Esophagus (tissue), 2 donors: ENCODE measurements at regions not wholly inside any gene's neighbourhood (a gene's known extent, or its start where the extent isn't known, plus 50 kb on each side); places are given as distances from the start of the nearest gene placed in this dataset.

Experiments
- H3K27ac ChIP-seq, 2 donors: one replicate each; pipeline ENCODE4 v1.5.1; 2013; ENCODE audit warnings: low read depth in 2 of 2, mild to moderate bottlenecking in 2 of 2, inconsistent platforms in 1 of 2, low read length in 1 of 2, moderate library complexity in 1 of 2
- H3K27me3 ChIP-seq, 2 donors: one replicate each; pipeline ENCODE4 v1.6.1; 2013; ENCODE audit warnings: low read length in 2 of 2, control low read depth in 1 of 2, mild to moderate bottlenecking in 1 of 2; ENCODE audit not compliant: insufficient read depth in 2 of 2, control insufficient read depth in 1 of 2
- H3K36me3 ChIP-seq, 2 donors: one replicate each; pipeline ENCODE4 v1.6.1; 2013; ENCODE audit warnings: low read length in 1 of 2; ENCODE audit not compliant: control insufficient read depth in 2 of 2, insufficient read depth in 2 of 2
- H3K4me1 ChIP-seq, 2 donors: one replicate each; pipeline ENCODE4 v1.6.1; 2013; ENCODE audit warnings: low read length in 1 of 2; ENCODE audit not compliant: control insufficient read depth in 2 of 2, insufficient read depth in 2 of 2
- H3K4me3 ChIP-seq, 2 donors: one replicate each; pipeline ENCODE4 v1.5.1; 2013; ENCODE audit warnings: low read length in 2 of 2, mild to moderate bottlenecking in 2 of 2, low read depth in 1 of 2, moderate library complexity in 1 of 2
- H3K9me3 ChIP-seq, 2 donors: one replicate each; pipeline ENCODE4 v1.6.1; 2013; ENCODE audit warnings: mild to moderate bottlenecking in 2 of 2, low read depth in 1 of 2, low read length in 1 of 2, moderate library complexity in 1 of 2; ENCODE audit not compliant: control insufficient read depth in 2 of 2, insufficient read depth in 1 of 2
- WGBS, 2 donors: extraction: QIAGEN DNeasy Blood & Tissue Kit; methylation state at CpG; one replicate each; pipeline ENCODE4 v1.1.7; 2013; 5-methylcytosine and 5-hydroxymethylcytosine counted together
- donor health status: healthy with polysubstance abuse.
- donor health status: Bipolar disorder and iron deficiency.

GRCh38 chr3:150242220-150242936, 165.7 kb upstream of the TSC22D2 start:
- Histone ChIP-seq H3K4me3 (no peak overlapping the region), H3K9me3 (no peaks in the 10 kb centered on the region), H3K4me1 (peaks cover 0 to 9% of the 10 kb centered on the region in 2 donors), H3K27ac (no peak overlapping the region), H3K27me3 (no peaks in the 10 kb centered on the region), H3K36me3 (no peaks in the 10 kb centered on the region)
- 88% methylated on average over 3 of the region's 3 CpGs for WGBS, 2 donors

DNA sequence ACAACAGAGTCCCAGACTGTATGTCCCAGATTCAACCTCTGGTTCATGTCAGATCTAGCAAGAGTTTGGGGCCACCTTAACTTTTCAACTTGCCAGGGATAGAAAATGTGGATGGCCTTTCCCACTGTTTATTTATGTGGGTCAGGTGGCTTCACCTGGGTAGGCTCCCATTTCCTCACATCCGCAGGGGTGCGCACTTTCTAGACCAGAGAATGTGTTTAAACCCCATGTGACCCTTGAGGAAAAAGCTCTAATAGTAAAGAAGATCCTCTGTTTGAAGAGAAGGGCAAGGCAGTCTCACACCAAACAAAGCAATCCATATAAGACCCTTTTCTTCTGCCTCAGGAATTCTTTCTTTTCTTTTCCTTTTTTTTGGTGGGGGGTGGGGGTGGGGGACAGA, 167.2 kb upstream of the TSC22D2 start:
- 83 to 93% methylated on average over 2 of the region's 2 CpGs for WGBS, 2 donors
- H3K27me3 ChIP-seq: no peaks in the 10 kb centered on the region
- H3K4me3 ChIP-seq: no peak overlapping the region
- H3K9me3 ChIP-seq: no peaks in the 10 kb centered on the region
- H3K27ac ChIP-seq: no peak overlapping the region
- peaks cover 0 to 10% of the 10 kb centered on the region in 2 donors for H3K4me1 ChIP-seq
- H3K36me3 ChIP-seq: no peaks in the 10 kb centered on the region

- H3K27ac ChIP-seq: no peak overlapping the region
- WGBS, 2 donors: 21 to 47% methylated on average over 1 of the region's 1 CpG
- no peaks in the 10 kb centered on the region for H3K27me3 ChIP-seq
- no peaks in the 10 kb centered on the region for H3K9me3 ChIP-seq
- H3K4me1 ChIP-seq: peaks cover 0 to 10% of the 10 kb centered on the region in 2 donors
- H3K4me3 ChIP-seq: no peak overlapping the region
- no peaks in the 10 kb centered on the region for H3K36me3 ChIP-seq
These were observed 168.3 kb upstream of the TSC22D2 start for GRCh38 chr3:150239766-150240165.

DNA sequence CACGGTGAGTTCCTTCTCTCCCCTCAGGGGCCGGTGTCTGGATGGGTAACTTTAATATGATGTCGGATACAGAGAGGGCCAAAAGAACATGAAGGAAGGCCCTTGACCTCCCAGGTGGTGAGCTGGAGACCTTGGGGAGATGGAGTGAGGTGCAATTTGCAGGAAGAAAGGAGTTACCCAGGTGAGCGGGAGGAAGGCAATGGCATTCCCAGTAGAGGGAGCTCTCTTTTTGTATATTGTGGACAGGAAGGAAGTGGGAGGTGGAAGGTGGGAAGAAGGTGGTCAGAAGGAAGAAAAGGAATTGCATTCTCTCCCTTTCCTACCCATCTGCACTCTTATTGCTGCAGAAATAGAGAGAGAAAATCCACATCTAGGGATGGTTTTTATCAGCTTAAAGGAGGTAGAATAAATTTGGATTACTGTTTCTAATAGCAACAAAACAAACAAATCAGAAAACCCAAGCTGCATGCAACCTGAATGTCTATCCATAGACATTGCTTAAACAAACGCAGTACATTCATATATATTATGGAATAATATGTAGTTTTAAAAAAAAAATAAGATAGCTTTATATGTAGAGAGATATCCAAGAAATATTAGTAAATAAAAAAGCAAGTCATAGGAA, 169.0 kb upstream of the TSC22D2 start:
- 52% methylated on average over 5 of the region's 5 CpGs for WGBS, 2 donors
- H3K27me3 ChIP-seq: no peaks in the 10 kb centered on the region
- H3K36me3 ChIP-seq: no peaks in the 10 kb centered on the region
- H3K27ac ChIP-seq: peak overlapping the region; percentile 9 to 56
- peaks cover 0 to 10% of the 10 kb centered on the region in 2 donors for H3K4me1 ChIP-seq
- no peak overlapping the region for H3K4me3 ChIP-seq
- no peaks in the 10 kb centered on the region for H3K9me3 ChIP-seq

- Histone ChIP-seq H3K27ac (peak overlapping the region; percentile 67 to 73), H3K36me3 (no peaks in the 10 kb centered on the region), H3K4me1 (peaks cover 0 to 10% of the 10 kb centered on the region in 2 donors), H3K4me3 (no peak overlapping the region), H3K9me3 (no peaks in the 10 kb centered on the region), H3K27me3 (no peaks in the 10 kb centered on the region)
- 57 to 60% methylated on average over 9 of the region's 9 CpGs for WGBS, 2 donors
These were observed 169.9 kb upstream of the TSC22D2 start for GRCh38 chr3:150238048-150238802.

DNA sequence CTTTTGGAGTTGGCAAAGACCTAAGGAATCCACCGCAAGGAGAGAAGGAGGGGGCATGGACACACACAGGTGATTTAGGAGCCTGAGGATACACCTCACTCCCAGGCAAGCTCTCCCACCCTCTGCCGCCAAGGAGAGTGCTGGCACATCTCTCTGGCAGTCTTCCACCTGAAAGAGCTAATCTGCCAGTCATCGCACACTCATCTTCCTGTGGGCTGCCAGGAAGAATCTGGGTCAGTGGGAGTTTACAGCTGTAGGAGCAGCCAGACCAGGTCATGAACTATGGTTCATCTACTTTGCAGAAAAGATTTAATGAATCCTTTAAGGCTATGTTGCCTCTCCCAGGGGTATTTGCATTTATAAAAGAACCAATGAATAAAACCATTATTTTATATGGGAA, 170.6 kb upstream of the TSC22D2 start:
- Histone ChIP-seq H3K36me3 (no peaks in the 10 kb centered on the region), H3K9me3 (no peaks in the 10 kb centered on the region), H3K27ac (peak overlapping the region in 1 of 2 donors; percentile 59), H3K4me3 (no peak overlapping the region), H3K27me3 (no peaks in the 10 kb centered on the region), H3K4me1 (peaks cover 0 to 10% of the 10 kb centered on the region in 2 donors)
- WGBS, 2 donors: 47 to 56% methylated on average over 3 of the region's 3 CpGs

- no peaks in the 10 kb centered on the region for H3K36me3 ChIP-seq
These were observed 171.6 kb upstream of the TSC22D2 start for GRCh38 chr3:150236316-150237082.

GRCh38 chr3:150235799-150236198, 172.3 kb upstream of the TSC22D2 start:
- no peaks in the 10 kb centered on the region for H3K9me3 ChIP-seq
- H3K27ac ChIP-seq: peak overlapping the region in 1 of 2 donors; percentile 29
- H3K36me3 ChIP-seq: no peaks in the 10 kb centered on the region
- no peaks in the 10 kb centered on the region for H3K27me3 ChIP-seq
- 62 to 89% methylated on average over 1 of the region's 1 CpG for whole genome bisulfite sequencing, 2 donors
- peaks cover 0 to 10% of the 10 kb centered on the region in 2 donors for H3K4me1 ChIP-seq
- no peak overlapping the region for H3K4me3 ChIP-seq

More at GRCh38 chr3:150236316-150237082, 171.6 kb upstream of the TSC22D2 start:
- no peak overlapping the region for H3K4me3 ChIP-seq
- H3K4me1 ChIP-seq: peaks cover 0 to 10% of the 10 kb centered on the region in 2 donors
- no peaks in the 10 kb centered on the region for H3K27me3 ChIP-seq
- 67 to 71% methylated on average over 7 of the region's 7 CpGs for WGBS, 2 donors
- no peak overlapping the region for H3K27ac ChIP-seq
- H3K9me3 ChIP-seq: no peaks in the 10 kb centered on the region

DNA sequence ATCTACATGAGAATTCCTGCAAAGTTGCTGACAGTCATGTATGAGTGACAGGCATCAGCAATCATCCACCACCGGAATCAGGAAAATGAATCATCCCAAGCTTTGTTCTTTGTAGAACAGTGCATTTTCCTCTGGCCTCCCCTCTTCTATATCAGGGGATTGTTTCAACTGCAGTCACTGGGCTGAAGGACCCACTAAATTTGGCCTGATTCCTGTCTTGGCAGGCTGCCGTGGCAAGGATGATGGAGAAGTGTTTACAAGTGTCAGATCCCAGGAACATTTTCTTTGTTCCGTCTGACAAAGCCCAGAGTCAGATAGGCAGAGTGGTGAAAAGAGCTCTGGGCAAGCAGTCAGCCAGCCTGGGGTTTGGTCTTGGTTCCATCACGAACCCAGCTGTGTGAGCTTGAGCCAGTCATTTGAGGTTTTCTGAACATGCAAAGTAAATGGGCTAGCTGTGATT, 175.1 kb upstream of the TSC22D2 start:
- WGBS, 2 donors: 22 to 34% methylated on average over 4 of the region's 4 CpGs
- H3K4me3 ChIP-seq: no peak overlapping the region
- peak overlapping the region in 1 of 2 donors; percentile 3 for H3K27ac ChIP-seq
- no peaks in the 10 kb centered on the region for H3K27me3 ChIP-seq
- no peaks in the 10 kb centered on the region for H3K36me3 ChIP-seq
- no peaks in the 10 kb centered on the region for H3K9me3 ChIP-seq
- H3K4me1 ChIP-seq: peaks cover 0 to 7% of the 10 kb centered on the region in 2 donors
